Heart left ventricle (tissue), 13 donors: ENCODE measurements at regions not wholly inside any gene's neighbourhood (a gene's known extent, or its start where the extent isn't known, plus 50 kb on each side); places are given as distances from the start of the nearest gene placed in this dataset.

Source experiments
- POLR2A ChIP-seq, 2 donors: fragments of 450-650 bp; IDR thresholded peaks; one replicate each; pipeline ENCODE4 v1.6.1; 2017; ENCODE audit warnings: antibody characterized with exemption in 2 of 2, mild to moderate bottlenecking in 2 of 2, moderate library complexity in 2 of 2
- TF ChIP-seq, protein P1 (sequence below), 12 donors: fragments of 200-600 bp; sonication (generic) in 4 of 12; IDR thresholded peaks; one replicate each; pipeline versions ENCODE4 v1.5.0 to v1.8.0; 2018 to 2022; ENCODE audit warnings: antibody characterized with exemption in 12 of 12, mild to moderate bottlenecking in 5 of 12
- donor health status: ischemic (EF 13 %, LVEDD 7.1; RV severe dilation, severe dysfunction).
- donor health status: DM: no; HTN: yes; CAD: no.
- donor health status: DM: no; HTN: no; CAD: no.
- donor health status: ischemic (EF 25% LVEDD 6.9; RV normal size, moderate dysfunction).
- donor health status: ischemic (EF 25% LVEDD 5.7; RV mildly dilated, moderate dysfunction).
- donor health status: ischemic (EF 35%, LVEDD 5.7; RV mildly dilated, moderate dysfunction).
- donor health status: nonischemic (EF 11% LVEDD 7.7; RV severe dilation, severe dysfunction).
- donor health status: DM: yes; HTN: yes; CAD: no.
- donor health status: PGD.
- donor health status: ischemic (EF 29% LVEDD 5.4; RV normal size, mild dysfunction).
- donor health status: nonischemic (EF 23%, LVEDD 6.1; RV moderate dilation, normal function).

DNA sequence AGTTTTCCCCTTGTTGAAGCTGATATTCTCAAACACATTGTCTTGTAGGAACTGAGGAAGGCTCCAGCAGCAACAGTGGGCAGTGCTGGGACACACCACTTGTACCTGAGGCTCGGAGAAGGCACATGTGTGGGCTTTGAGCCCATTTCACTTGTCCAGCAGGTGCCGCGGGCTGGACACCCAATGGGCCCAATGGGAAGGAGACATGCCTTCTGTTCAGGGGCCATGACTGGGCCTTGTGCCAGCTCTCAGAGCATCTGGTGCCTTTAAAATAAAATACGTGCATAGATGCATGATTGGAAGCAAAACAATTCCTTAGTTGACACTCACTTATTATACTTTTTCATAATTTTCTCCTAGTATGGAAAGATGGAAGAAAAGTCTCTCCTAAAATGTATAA is 334.2 kb downstream of the KLF13 start:
- TF ChIP-seq, protein P1, sequence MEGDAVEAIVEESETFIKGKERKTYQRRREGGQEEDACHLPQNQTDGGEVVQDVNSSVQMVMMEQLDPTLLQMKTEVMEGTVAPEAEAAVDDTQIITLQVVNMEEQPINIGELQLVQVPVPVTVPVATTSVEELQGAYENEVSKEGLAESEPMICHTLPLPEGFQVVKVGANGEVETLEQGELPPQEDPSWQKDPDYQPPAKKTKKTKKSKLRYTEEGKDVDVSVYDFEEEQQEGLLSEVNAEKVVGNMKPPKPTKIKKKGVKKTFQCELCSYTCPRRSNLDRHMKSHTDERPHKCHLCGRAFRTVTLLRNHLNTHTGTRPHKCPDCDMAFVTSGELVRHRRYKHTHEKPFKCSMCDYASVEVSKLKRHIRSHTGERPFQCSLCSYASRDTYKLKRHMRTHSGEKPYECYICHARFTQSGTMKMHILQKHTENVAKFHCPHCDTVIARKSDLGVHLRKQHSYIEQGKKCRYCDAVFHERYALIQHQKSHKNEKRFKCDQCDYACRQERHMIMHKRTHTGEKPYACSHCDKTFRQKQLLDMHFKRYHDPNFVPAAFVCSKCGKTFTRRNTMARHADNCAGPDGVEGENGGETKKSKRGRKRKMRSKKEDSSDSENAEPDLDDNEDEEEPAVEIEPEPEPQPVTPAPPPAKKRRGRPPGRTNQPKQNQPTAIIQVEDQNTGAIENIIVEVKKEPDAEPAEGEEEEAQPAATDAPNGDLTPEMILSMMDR (IDR thresholded peaks at IDR 0.05), result no peak
- TF ChIP-seq POLR2A (IDR thresholded peaks at IDR 0.05), result no peak
